GM21367 (cell line): ENCODE measurements at regions not wholly inside any gene's neighbourhood (a gene's known extent, or its start where the extent isn't known, plus 50 kb on each side); places are given as distances from the start of the nearest gene placed in this dataset.
"Not testable (repeated sequence)": the region's sequence is repeated elsewhere in the genome, so short reads cannot be mapped to it uniquely, and the experiment has no call there.

Source experiments
- ATAC-seq: cut with Tn5 transposase; IDR thresholded peaks from one replicate; pipeline ENCODE4 v1.9.1; 2021; ENCODE audit not compliant: unreplicated experiment

DNA sequence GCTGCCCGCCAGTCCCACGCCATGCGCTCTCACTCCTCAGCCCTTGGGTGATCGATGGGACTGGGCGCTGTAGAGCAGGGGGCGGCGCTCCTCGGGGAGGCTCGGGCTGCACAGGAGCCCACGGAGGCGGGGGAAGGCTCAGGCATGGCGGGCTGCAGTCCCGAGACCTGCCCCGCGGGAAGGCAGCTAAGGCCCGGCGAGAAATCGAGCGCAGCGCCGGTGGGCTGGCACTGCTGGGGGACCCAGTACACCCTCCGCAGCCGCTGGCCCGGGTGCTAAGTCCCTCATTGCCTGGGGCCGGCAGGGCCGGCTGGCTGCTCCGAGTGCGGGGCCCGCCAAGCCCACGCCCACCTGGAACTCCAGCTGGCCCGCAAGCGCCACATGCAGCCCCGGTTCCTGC is 102.2 kb upstream of the PDE10A start:
- ATAC-seq = not testable (repeated sequence)

DNA sequence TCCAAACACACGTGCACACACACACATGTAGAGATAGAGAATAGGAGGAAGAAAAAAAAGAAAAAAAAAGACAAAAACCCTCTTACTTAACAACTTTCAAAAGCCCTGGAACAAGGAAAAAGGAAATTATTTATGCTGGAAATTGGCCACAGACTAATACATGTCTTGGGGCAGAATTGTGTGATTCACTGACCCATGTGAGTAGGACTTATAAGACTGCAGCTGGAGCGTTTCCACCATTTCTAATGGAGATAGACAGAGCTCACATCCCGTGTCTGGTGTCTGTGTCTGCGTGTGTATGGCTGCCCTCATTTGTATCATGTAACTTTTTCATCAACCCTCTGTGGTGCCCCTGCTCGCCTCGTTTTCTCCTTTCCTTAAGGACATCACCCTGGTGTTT is 99.8 kb upstream of the PDE10A start:
- ATAC-seq = no peak

DNA sequence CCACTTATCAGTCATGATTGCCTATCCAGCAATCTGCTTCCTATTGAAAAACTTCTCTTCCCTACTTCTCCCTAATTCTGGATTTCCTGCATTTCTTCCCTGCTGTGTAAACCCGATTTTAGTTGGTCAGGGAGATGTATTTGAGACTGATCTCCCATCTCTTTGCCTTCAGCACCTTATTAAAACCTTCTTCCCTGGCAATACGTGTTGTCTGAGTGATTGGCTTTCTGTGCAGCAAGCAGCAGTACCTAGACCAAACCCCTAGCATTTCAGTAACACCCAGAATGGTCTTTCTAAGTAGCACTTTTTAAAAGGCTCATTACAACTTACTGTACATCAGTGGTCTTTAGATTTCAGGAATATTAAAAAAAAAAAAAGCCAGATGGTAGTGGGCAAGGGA is 99.1 kb upstream of the PDE10A start:
- no peak for ATAC-seq

DNA sequence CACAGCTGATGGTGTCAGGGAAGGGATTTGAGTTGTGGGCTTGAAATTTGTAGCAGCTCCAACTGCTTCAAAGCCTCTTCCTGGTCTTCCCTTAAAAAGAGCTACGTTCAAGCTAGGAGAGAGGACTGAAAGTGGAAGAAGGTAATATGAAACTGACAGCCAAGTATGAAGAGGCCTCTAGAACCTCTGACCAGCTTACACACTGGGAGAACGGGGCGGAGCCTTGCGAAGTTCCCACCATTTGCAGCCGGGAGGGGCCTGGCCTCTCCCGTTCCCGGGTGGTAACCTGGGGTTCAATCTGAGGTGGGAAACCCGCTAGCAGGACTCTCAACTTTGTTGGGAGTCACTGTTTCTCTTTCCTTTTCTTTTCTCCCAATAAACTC is 97.8 kb upstream of the PDE10A start:
- no peak for ATAC-seq

DNA sequence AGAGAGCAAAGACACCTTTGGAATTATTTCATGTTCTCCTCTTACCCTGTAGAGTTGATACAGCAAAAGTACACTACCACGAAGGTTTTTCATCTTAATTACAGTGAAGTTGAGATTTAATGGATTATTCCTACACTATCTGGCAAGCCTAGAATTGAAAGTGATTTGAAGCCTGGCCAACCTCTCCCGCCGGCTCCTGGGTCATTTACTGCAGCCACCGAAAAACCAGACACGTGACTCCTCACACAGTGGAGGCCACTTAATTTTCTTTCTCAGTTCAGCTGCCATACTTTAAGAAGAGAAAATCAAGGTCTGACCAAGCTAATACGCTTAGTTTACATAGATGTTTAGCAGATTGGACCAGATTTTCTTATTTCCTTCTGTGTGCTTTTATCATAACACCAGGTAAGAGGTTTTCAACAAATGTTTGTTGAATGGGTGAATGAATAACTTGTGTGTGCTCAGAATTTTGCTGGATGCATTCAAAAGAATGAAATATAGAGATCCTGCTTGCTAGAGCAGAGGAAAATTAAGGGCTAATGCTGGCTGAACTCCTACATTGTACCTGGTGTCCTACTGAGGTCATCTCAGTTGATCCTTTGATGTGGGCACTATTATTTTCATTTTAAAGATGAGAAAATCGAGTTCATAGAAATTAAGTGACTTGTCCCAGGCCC is 97.2 kb upstream of the PDE10A start:
- no peak for ATAC-seq

DNA sequence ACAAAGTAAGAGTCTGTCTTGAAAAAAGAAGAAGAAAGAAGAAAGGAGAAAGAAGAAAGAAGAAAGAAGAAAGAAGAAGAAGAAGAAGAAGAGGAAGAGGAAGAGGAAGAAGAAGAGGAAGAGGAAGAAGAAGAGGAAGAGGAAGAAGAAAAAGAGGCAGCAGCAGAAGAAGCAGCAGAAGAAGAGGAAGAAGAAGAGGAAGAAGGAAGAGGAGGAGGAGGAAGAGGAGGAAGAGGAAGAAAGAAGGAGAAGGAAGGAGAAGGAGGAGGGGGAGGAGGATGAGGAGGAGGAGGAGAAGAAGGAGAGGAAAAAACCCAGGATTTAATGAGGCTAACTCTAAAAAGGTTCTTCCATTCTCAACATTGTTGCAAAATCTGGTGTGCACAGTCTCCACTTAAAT is 95.4 kb upstream of the PDE10A start:
- no peak for ATAC-seq

DNA sequence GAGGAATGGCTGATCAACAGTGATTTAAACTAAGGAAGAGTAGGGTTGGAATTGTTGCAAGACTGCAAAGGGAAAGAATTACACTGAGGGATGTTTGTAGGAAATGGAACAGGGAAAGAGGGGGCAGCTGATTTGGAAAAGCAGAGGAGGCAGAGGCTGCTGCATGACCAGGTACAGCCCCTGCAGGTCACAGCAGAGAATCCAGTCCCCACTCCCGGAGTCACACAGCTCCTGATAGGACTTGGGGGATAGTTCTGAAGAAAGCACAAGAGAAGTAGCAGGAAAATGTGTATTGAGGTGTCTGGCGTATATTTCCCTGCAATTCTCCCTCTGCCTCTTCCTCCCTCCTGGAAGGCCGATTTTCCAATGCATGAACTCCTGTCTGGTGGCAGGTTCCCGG is 92.5 kb upstream of the PDE10A start:
- ATAC-seq = no peak

DNA sequence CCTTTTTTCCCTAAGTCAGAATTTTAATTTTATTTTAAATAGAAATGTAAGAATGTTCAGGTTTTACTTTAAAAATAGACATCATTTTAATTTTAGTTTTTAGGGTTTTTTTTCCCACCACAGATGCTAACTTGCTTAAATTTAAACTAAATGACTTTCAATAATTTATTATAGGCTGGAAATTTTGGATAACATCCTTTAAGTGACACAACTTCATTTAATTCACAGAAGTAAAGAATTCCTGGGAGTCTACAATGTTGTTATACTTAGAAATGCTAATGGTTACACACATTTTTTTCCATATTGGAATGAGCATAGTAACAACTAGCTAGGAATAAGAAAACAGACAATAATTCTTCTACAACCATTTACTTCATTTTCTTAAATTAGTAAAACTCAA is 90.5 kb upstream of the PDE10A start:
- no peak for ATAC-seq

DNA sequence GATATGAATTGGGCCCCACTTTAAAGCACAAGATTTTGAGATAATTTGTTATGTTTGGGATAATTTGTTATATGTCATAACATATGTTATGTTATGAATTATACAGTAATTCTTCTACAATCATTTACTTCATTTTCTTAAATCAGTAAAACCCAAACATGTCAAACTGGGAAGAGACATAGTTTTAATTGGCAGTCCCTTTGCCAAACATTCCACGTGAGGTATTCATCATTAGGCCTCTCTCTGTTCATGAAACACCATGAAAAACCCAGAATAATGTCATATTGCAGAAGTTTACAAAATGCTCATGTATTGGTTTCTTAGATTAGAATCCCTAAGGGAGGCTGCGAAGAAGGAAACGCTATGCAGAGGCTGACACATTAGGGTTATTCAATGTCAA is 89.4 kb upstream of the PDE10A start:
- no peak for ATAC-seq

DNA sequence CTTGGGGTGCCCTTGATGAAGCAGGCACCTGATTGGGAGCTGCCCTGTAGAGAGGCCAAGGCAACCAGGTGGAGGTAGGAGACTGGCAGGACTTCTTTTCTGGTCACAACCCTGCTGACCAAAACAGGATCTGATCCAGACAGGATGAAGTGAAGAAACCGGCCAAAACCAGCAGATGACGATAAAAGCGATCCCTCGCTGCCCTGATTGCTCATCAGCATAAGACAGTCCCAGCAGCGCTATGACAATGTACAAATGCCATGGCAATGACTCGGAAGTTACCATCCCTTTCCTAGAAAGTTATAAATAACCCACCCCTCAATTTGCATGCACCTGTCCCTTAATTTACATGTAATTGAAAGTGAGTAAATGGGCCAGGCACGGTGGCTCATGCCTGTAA is 88.4 kb upstream of the PDE10A start:
- ATAC-seq = no peak

DNA sequence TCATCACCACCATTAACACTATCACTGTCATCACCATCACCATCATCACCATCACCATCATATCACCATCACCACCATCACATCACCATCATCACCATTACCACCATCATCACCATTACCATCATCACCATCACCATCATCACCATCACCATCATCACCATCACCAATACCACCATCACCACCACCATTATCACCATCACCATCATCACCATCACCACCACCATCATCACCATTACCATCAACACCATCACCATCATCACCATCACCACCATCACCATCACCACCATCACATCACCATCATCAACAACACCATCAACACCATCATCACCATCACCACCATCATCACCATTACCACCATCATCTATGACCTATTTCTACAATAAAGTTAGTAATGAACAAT is 86.1 kb upstream of the PDE10A start:
- ATAC-seq = no peak

DNA sequence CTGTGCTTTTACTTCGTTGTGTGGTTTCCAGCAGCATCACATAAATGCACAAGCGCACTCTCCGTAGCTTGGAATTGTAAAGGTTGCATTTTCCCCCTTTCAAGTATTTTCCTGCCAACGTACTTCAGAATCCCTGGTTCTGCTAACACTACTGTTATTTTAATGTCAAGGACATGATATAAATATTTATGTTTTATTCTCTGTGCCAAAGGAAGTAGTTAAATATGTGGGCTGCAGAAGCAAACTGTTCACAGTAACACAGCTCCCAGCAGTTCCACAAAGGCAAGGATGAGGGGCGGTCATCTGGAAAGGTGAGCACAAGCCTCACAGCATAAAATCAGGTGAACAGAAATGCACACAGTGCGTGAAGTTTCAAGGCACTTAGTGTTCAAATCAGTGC is 85.3 kb upstream of the PDE10A start:
- ATAC-seq = no peak

DNA sequence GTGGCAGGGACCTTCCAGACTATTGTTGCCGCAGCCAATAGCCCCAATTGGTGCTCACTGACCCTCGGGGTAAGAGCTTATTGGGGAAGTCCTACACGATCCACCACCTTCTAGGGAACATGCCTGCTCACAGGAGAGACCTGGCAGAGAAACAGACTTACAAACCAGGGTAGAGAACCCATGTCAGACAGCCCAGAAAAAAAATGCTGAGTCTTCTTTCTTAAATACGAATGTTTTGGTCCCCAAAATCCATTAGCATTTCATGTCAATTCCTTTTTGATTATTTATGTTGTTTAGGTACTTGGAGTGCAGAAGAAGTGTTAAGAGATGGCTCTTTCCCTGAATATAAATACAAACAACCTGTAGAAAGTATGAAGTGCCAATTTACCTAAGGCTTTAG is 84.9 kb upstream of the PDE10A start:
- ATAC-seq = no peak

DNA sequence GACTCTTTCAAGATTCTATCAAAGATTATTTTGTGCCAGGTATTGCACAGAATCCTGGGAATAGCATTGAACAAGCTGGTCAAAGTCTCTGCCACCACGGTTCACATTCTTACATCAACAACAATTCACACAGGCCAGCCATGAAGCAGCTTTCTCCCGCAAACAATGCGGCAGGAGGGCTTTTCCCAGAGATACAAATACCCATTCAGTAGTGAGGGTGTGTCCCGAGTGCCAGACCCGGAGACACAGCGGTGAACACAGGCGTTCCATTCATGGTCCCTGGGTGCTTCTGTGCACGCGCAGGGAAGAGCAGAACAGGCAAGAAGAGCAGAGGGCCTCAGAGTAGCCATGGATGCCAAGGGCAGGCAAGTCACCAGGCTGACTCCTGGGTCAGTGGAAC is 83.3 kb upstream of the PDE10A start:
- no peak for ATAC-seq

DNA sequence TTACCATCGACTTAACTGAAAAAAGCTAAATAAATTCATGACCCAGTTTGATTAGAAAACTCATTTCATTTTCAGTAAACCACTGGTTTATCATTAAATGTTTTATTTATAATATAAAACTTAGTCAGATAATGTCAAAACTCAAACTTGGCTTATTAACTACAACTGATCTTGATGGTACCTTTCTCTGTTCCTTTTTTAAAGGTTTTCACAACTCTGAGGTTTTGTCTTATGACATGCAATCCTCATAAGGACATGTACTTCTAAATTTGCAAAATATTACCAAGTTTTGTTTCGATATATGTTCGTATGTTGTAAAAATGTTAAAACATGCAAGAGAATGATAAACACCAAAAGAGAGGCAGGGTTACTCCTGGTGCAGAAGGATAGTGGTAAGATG is 82.5 kb upstream of the PDE10A start:
- ATAC-seq = no peak

DNA sequence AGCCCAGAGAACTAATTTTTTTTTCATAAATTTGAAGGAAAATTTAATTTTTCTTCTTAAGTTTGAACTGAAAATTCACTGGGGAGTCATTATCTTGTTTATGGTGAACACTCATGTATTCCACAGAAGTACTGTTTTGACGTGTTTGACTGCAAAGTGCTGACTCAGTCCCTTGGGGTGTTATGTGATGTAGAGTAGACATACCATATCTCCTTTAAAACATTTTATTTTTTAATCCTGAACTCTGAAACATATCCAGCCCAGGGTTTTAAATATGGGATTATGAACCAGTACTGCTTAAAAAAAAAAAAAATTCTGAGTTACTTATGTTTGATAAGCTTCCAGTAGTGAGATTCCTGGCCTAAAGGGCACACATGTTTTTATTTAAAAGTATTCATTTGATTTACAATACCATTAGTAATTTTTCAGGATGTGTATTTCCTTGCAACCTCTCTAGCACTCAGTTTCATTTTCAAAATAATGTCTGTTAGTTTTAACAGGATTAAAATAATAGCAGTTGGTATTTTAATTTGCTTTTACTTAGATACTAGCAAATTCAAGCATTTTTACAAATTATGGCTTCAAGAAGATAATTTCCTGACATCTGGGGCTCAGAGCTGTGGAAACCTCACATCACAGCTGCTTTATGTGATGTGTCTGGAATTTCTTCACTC is 81.7 kb upstream of the PDE10A start:
- ATAC-seq = no peak

DNA sequence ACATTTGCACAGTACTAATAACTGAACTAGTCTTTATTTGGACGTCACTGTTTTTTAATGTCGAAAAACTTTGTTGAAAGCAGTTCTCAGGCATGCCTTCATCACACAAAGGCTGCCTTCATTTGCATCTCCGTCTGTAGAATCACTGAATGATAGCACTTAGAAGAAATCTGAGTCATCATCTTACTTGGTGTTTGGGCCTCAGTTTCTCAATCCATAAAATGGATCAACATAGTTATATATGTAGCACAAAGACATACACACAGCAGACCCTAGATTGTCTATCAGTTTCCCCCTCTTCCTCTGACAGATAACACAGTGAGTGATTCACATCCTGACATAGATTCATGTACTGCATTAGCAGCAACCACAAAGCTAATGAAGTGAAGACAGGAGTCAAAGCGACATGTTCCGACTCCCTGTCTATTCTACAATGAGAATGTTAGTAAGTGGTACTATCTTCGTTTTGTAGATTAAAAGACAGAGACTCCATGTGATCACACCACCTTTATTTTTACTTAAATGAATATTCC is 80.4 kb upstream of the PDE10A start:
- ATAC-seq = no peak

DNA sequence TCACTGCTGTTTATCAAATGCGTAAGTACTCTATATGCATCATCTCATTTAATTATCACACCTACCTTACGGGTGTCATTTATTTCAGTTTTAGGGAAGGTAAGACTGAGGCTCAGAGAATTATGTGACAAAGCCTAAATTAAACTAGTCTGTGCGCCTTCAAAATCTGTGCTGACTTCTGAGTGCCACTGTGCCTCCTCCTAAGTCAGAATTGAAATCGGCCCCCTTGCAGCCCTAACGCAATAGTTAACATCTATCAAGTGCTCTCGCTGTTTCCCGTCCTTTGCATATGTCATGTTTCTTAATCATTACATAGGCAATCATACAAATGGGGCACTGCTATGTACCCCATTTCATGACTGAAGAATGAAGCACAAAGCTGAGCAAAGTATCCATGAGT is 79.0 kb upstream of the PDE10A start:
- ATAC-seq = no peak

DNA sequence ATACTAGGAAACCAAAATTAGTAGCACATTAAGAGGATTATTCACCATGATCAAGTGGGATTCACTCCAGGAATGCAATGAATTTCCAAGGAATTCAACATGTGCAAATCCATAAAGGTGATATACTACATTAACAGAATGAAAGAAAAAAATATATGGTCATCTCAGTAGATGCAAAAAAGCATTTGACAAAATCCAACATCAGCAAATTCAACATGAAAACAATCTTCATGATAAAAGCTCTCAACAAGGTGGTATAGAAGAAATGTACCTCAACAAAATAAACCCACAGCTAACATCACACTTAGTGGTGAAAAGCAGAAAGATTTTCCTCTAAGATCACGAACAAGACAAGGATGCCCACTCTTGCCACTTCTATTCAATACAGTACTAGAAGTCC is 74.4 kb upstream of the PDE10A start:
- ATAC-seq = no peak

DNA sequence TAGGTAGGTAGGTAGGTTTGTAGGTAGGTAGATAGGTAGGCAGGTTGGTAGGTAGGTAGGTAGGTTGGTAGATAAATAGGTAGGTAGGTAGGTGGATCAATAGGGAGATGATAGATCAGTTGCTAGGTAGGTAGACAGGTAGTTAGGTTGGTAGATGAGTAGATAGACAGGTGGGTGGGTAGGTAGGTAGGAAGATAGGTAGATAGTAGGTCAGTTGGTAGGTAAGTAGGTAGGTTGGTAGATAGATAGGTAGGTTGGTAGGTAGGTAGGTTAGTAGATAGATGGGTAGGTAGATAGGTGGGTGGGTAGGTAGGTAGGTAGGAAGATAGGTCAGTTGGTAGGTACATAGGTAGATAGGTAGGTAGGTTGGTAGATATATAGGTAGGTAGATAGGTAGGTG is 72.0 kb upstream of the PDE10A start:
- no peak for ATAC-seq

DNA sequence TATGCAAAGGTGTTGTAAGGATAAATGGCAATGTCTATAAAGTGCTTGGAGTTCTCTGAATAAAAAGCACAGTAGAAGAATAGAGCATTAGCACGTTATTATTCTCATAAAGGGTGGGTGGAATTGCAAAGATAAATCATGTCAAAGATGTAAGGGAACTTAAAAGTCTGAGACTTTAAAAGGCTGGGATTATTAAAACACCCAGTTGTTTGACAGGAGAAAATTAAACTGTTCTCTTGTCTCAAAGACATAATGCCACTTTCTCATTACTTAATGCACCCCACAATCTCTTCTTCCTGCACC is 70.4 kb upstream of the PDE10A start:
- no peak for ATAC-seq

DNA sequence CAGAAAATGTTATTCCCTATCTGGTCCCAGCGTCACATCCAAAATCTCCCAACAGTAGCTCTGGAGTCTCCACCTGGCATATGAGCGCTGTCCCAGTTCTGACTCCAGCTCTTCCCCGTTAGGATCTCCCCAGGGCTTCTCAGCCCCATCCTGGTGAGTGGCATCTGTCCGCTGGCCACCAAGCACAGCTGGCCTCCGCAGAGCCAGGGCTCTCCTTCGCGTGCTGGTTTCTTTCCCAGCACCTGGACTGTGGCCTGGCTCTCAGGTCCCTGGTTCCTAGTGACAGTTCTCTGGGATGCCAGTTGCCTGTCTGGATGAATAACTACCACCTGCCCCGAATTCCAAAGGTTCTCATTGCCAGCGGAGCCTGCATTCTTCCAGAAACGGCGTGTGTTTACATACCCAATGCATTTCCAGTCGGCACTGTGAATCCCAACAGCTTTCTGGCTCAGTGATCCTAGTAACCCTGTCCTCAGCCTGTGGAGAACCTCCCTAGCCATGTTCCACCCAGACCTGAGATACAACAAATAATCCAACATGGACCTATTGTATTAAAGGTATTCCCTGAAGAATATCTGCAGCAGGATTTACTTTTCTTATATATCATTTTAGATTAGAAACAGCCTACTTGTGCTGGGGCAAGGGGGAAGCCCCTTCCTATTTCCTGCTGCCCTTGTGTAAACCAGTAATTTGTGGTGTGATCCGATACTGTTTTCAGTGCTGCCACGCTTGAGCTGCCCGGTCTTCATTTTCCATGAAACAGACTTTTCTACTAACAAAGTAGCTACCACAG is 69.9 kb upstream of the PDE10A start:
- ATAC-seq = no peak
